ENCODE measurements at regions not wholly inside any gene's neighbourhood (a gene's known extent, or its start where the extent isn't known, plus 50 kb on each side); places are given as distances from the start of the nearest gene placed in this dataset.

DNA sequence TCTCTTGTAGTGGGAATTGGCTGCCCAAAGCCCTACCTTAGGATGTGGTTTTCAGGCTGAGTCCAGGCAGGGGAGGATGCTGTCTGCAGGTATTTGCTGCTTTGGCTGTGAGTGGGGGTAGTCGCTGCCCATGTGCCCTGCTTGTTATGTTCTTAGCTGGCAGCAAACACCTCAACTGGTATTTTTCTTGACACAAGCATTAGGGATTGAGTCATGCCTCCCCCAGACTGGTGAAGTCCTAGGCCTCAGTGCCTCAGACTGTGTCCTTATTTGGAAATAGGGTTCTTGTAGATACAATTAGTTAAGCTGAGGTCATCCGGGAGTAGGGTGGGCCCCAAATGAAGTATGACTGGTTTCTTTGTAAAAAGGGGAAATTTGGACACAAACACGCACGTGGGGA lies 808.3 kb upstream of the EEF2KMT start:
- H3K36me3 ChIP-seq (ENCODE audit: insufficient read depth, insufficient read length, low read length), result no peaks in the 10 kb centered on the region
- no peak overlapping the region for H3K4me3 ChIP-seq (ENCODE audit: insufficient read length, low read depth)
- H3K27me3 ChIP-seq (ENCODE audit: insufficient read depth, insufficient read length), result no peaks in the 10 kb centered on the region
- H3K9ac ChIP-seq (ENCODE audit: insufficient read length, low read depth), result no peak overlapping the region
- TF ChIP-seq ZNF274 (IDR thresholded peaks at IDR 0.05; ENCODE audit: low read depth, low read length) (no peak), YY1 (IDR thresholded peaks at IDR 0.05; ENCODE audit: insufficient read depth, insufficient read length) (no peak), SUZ12 (IDR thresholded peaks at IDR 0.05; ENCODE audit: extremely low read depth, insufficient read depth, insufficient read length) (no peak)
- no peaks in the 10 kb centered on the region for H3K4me1 ChIP-seq (ENCODE audit: insufficient read depth, insufficient read length)
- no peak for DNase-seq (ENCODE audit: low read depth, low spot score)
- no peaks in the 10 kb centered on the region for H3K9me3 ChIP-seq (ENCODE audit: insufficient read depth, low read length)

DNA sequence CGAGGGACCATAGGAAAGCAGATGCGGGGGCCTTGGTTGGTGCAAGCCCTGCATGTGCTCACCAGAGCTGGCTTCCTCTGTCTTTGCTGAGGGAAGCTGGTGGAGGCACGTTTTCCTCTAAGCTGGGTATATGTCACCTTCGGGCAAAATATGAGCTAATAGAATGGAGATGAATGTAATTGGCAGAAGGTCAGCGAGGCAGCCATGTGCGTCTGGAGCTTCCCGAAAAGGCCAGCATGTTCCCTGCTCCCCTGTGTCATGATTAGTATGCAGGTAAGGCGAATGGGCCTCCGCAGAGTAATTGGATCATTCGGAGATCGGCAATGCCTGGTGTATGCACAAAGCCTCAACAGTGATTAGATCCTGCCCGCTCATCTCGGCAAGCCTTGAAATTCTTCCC lies 806.2 kb upstream of the EEF2KMT start:
- Histone ChIP-seq H3K4me1 (ENCODE audit: insufficient read depth, insufficient read length) (no peaks in the 10 kb centered on the region), H3K4me3 (ENCODE audit: insufficient read length, low read depth) (no peak overlapping the region), H3K27me3 (ENCODE audit: insufficient read depth, insufficient read length) (no peaks in the 10 kb centered on the region), H3K36me3 (ENCODE audit: insufficient read depth, insufficient read length, low read length) (no peaks in the 10 kb centered on the region), H3K9ac (ENCODE audit: insufficient read length, low read depth) (no peak overlapping the region), H3K9me3 (ENCODE audit: insufficient read depth, low read length) (no peaks in the 10 kb centered on the region)
- TF ChIP-seq SUZ12 (IDR thresholded peaks at IDR 0.05; ENCODE audit: extremely low read depth, insufficient read depth, insufficient read length) (no peak), YY1 (IDR thresholded peaks at IDR 0.05; ENCODE audit: insufficient read depth, insufficient read length) (no peak), ZNF274 (IDR thresholded peaks at IDR 0.05; ENCODE audit: low read depth, low read length) (no peak)
- DNase-seq (ENCODE audit: low read depth, low spot score), result no peak

DNA sequence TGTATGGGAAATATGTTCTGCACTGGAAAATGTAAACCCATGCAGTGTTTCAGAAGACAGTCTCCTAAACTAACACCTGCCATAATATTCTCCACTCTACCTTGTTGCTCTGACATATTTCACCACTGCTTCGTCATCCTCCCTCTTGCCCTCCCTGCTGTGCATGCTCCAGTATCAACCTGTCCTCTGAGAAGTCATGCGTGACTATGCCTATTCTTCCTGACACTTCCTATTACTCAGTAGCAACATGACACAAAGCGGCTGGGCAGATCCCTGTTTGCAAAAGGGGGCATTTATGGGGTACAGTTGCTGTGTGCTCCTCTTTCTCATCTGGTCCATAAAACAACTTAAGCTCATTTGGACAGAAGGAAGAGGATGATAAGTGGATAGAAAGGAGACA lies 805.6 kb upstream of the EEF2KMT start:
- no peak for DNase-seq (ENCODE audit: low read depth, low spot score)
- H3K9ac ChIP-seq (ENCODE audit: insufficient read length, low read depth), result no peak overlapping the region
- TF ChIP-seq SUZ12 (IDR thresholded peaks at IDR 0.05; ENCODE audit: extremely low read depth, insufficient read depth, insufficient read length) (no peak), ZNF274 (IDR thresholded peaks at IDR 0.05; ENCODE audit: low read depth, low read length) (no peak), YY1 (IDR thresholded peaks at IDR 0.05; ENCODE audit: insufficient read depth, insufficient read length) (no peak)
- no peaks in the 10 kb centered on the region for H3K27me3 ChIP-seq (ENCODE audit: insufficient read depth, insufficient read length)
- H3K9me3 ChIP-seq (ENCODE audit: insufficient read depth, low read length), result no peaks in the 10 kb centered on the region
- no peak overlapping the region for H3K4me3 ChIP-seq (ENCODE audit: insufficient read length, low read depth)
- H3K36me3 ChIP-seq (ENCODE audit: insufficient read depth, insufficient read length, low read length), result no peaks in the 10 kb centered on the region
- H3K4me1 ChIP-seq (ENCODE audit: insufficient read depth, insufficient read length), result no peaks in the 10 kb centered on the region

DNA sequence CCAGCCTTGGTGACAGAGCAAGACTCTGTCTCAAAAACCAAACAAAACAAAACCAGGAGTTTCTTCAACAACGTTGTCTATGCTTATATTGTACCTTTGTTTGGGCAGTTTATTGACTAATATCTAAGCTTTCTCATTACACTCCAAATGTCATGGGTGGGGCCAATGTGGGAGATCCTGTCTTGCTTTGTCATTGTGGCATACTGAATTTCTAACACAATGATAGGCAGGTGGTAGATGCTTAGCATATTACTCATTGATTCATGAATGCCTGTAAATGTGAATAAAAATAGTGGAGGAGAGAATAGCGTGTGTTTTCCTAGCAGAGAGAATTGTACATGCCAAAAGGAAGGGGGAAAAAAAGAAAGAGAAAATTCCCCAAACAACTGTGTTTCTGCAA lies 802.5 kb upstream of the EEF2KMT start:
- H3K4me3 ChIP-seq (ENCODE audit: insufficient read length, low read depth), result no peak overlapping the region
- TF ChIP-seq ZNF274 (IDR thresholded peaks at IDR 0.05; ENCODE audit: low read depth, low read length), result no peak
- TF ChIP-seq YY1 (IDR thresholded peaks at IDR 0.05; ENCODE audit: insufficient read depth, insufficient read length), result no peak
- TF ChIP-seq SUZ12 (IDR thresholded peaks at IDR 0.05; ENCODE audit: extremely low read depth, insufficient read depth, insufficient read length), result no peak
- no peak overlapping the region for H3K9ac ChIP-seq (ENCODE audit: insufficient read length, low read depth)
- DNase-seq (ENCODE audit: low read depth, low spot score), result no peak
- no peaks in the 10 kb centered on the region for H3K36me3 ChIP-seq (ENCODE audit: insufficient read depth, insufficient read length, low read length)
- H3K9me3 ChIP-seq (ENCODE audit: insufficient read depth, low read length), result no peaks in the 10 kb centered on the region
- H3K4me1 ChIP-seq (ENCODE audit: insufficient read depth, insufficient read length), result no peaks in the 10 kb centered on the region
- no peaks in the 10 kb centered on the region for H3K27me3 ChIP-seq (ENCODE audit: insufficient read depth, insufficient read length)

DNA sequence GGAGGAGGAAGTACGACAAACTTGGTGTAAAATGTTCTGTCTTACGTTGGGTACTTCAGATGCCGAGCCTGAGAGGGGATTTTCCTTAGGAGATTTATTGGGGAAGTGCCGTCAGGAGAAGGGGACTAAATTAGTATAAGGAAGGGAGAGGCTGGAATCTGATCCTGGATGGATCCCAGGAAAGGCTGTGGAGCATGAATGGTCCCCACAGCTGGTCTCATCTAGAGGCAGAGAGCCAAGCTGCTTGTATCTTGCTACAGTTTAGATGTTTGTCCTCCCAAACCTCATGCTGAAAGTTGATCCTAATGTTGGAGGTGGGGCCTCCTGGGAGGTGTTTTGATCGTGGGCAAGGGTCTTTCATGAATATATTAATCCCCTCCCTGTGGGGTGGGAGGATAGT lies 798.4 kb upstream of the EEF2KMT start:
- Histone ChIP-seq H3K4me3 (ENCODE audit: insufficient read length, low read depth) (no peak overlapping the region), H3K27me3 (ENCODE audit: insufficient read depth, insufficient read length) (no peaks in the 10 kb centered on the region), H3K36me3 (ENCODE audit: insufficient read depth, insufficient read length, low read length) (no peaks in the 10 kb centered on the region), H3K9ac (ENCODE audit: insufficient read length, low read depth) (no peak overlapping the region), H3K9me3 (ENCODE audit: insufficient read depth, low read length) (no peaks in the 10 kb centered on the region), H3K4me1 (ENCODE audit: insufficient read depth, insufficient read length) (no peaks in the 10 kb centered on the region)
- no peak for DNase-seq (ENCODE audit: low read depth, low spot score)
- TF ChIP-seq ZNF274 (IDR thresholded peaks at IDR 0.05; ENCODE audit: low read depth, low read length) (no peak), YY1 (IDR thresholded peaks at IDR 0.05; ENCODE audit: insufficient read depth, insufficient read length) (no peak), SUZ12 (IDR thresholded peaks at IDR 0.05; ENCODE audit: extremely low read depth, insufficient read depth, insufficient read length) (no peak)

DNA sequence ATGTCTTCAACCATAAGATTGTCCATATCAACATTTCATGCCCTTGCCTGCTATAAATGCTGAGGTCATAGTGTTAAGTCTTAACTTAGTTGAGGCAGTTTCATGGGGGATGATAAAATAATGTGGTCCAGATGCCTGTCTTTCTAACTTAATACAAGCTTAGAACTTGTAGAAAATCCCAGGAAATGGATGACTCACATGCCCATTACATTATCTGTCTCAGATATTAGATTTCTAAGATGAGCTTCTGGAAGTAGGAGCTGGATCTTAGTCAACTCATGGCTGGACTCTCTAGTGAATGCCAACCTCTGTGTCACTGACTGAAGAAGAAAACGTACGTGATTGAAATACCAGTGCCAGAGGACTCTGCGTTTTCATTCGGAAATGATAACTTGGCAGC lies 797.5 kb upstream of the EEF2KMT start:
- TF ChIP-seq SUZ12 (IDR thresholded peaks at IDR 0.05; ENCODE audit: extremely low read depth, insufficient read depth, insufficient read length), result no peak
- no peak for TF ChIP-seq ZNF274 (IDR thresholded peaks at IDR 0.05; ENCODE audit: low read depth, low read length)
- TF ChIP-seq YY1 (IDR thresholded peaks at IDR 0.05; ENCODE audit: insufficient read depth, insufficient read length), result no peak
- Histone ChIP-seq H3K27me3 (ENCODE audit: insufficient read depth, insufficient read length) (no peaks in the 10 kb centered on the region), H3K4me1 (ENCODE audit: insufficient read depth, insufficient read length) (no peaks in the 10 kb centered on the region), H3K9me3 (ENCODE audit: insufficient read depth, low read length) (no peaks in the 10 kb centered on the region), H3K9ac (ENCODE audit: insufficient read length, low read depth) (no peak overlapping the region), H3K36me3 (ENCODE audit: insufficient read depth, insufficient read length, low read length) (no peaks in the 10 kb centered on the region), H3K4me3 (ENCODE audit: insufficient read length, low read depth) (no peak overlapping the region)
- DNase-seq (ENCODE audit: low read depth, low spot score), result no peak

DNA sequence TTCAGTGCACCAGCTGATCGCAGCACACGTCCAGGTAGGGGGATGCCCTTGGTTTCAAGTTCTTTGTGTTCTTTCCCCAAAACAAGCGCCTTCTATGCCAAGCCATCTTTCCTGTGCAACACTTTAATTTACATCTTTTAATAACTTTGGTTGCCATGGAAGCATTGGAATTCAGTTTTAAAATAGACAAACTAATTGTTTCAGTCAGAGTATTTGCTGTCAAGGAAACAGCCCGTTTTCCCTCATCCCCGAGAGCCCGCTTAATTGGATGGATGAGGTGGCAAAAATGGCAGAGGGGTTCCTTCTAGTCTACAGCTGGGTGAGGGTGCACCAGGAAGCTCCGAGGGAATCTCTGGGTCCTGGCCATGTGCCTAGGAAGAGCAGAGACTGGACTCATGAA lies 793.7 kb upstream of the EEF2KMT start:
- Histone ChIP-seq H3K4me3 (ENCODE audit: insufficient read length, low read depth) (no peak overlapping the region), H3K36me3 (ENCODE audit: insufficient read depth, insufficient read length, low read length) (no peaks in the 10 kb centered on the region), H3K9ac (ENCODE audit: insufficient read length, low read depth) (no peak overlapping the region), H3K27me3 (ENCODE audit: insufficient read depth, insufficient read length) (no peaks in the 10 kb centered on the region), H3K4me1 (ENCODE audit: insufficient read depth, insufficient read length) (no peaks in the 10 kb centered on the region), H3K9me3 (ENCODE audit: insufficient read depth, low read length) (no peaks in the 10 kb centered on the region)
- TF ChIP-seq SUZ12 (IDR thresholded peaks at IDR 0.05; ENCODE audit: extremely low read depth, insufficient read depth, insufficient read length) (no peak), YY1 (IDR thresholded peaks at IDR 0.05; ENCODE audit: insufficient read depth, insufficient read length) (no peak), ZNF274 (IDR thresholded peaks at IDR 0.05; ENCODE audit: low read depth, low read length) (no peak)
- no peak for DNase-seq (ENCODE audit: low read depth, low spot score)

DNA sequence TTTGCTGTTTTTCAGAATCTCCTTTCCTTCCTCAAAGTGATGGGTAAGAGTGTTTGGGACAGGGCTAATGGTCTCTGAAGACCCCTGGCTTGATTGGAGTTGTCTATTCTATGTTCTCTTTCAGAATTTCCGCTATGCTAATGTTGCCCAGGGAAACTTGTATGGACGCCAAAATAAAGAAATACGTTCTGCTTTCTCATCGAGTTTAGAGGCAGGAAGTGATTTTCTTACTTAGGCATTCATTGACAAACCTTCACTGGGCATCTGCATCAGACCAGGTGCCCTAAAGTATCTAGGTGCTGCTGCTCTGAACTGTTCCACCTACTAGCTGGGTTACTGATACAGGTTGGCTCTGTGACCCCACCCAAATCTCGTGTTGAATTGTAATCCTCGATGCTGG lies 787.9 kb upstream of the EEF2KMT start:
- no peaks in the 10 kb centered on the region for H3K36me3 ChIP-seq (ENCODE audit: insufficient read depth, insufficient read length, low read length)
- no peak overlapping the region for H3K9ac ChIP-seq (ENCODE audit: insufficient read length, low read depth)
- no peaks in the 10 kb centered on the region for H3K27me3 ChIP-seq (ENCODE audit: insufficient read depth, insufficient read length)
- no peak for DNase-seq (ENCODE audit: low read depth, low spot score)
- H3K4me3 ChIP-seq (ENCODE audit: insufficient read length, low read depth), result no peak overlapping the region
- no peaks in the 10 kb centered on the region for H3K4me1 ChIP-seq (ENCODE audit: insufficient read depth, insufficient read length)
- H3K9me3 ChIP-seq (ENCODE audit: insufficient read depth, low read length), result no peaks in the 10 kb centered on the region
- no peak for TF ChIP-seq SUZ12 (IDR thresholded peaks at IDR 0.05; ENCODE audit: extremely low read depth, insufficient read depth, insufficient read length)
- no peak for TF ChIP-seq ZNF274 (IDR thresholded peaks at IDR 0.05; ENCODE audit: low read depth, low read length)
- TF ChIP-seq YY1 (IDR thresholded peaks at IDR 0.05; ENCODE audit: insufficient read depth, insufficient read length), result no peak
